H9 (cell line): ENCODE measurements at regions not wholly inside any gene's neighbourhood (a gene's known extent, or its start where the extent isn't known, plus 50 kb on each side); places are given as distances from the start of the nearest gene placed in this dataset.

Source experiments
- DNase-seq: peaks from one replicate; pipeline ENCODE4 v3.0.0-alpha.2; 2017
- H2AFZ ChIP-seq: one replicate; pipeline ENCODE4 v1.6.1; 2013; ENCODE audit warnings: mild to moderate bottlenecking, low read length, control low read depth, moderate library complexity
- H2AK5ac ChIP-seq: 2 replicates; pipeline ENCODE4 v1.6.1; 2013; ENCODE audit warnings: low read length, control low read depth, mixed read lengths; ENCODE audit not compliant: insufficient read length
- H2BK120ac ChIP-seq: one replicate; pipeline ENCODE4 v1.6.1; 2013; ENCODE audit warnings: low read depth, mild to moderate bottlenecking, low read length, control low read depth, inconsistent platforms; ENCODE audit not compliant: poor library complexity, severe bottlenecking
- H2BK12ac ChIP-seq: 2 replicates; pipeline ENCODE4 v1.6.1; 2013; ENCODE audit warnings: low read length, control low read depth, mixed read lengths, low read depth; ENCODE audit not compliant: insufficient read length
- H2BK15ac ChIP-seq: 2 replicates; pipeline ENCODE4 v1.6.1; 2013; ENCODE audit warnings: low read depth, low read length, control low read depth
- H2BK20ac ChIP-seq: one replicate; pipeline ENCODE4 v1.6.1; 2013; ENCODE audit warnings: low read depth, mild to moderate bottlenecking, low read length, control low read depth, inconsistent platforms; ENCODE audit not compliant: poor library complexity, severe bottlenecking
- H2BK5ac ChIP-seq: 2 replicates; pipeline ENCODE4 v1.6.1; 2013; ENCODE audit warnings: low read length, control low read depth, mixed read lengths; ENCODE audit not compliant: insufficient read length
- H3K14ac ChIP-seq: 2 replicates; pipeline ENCODE4 v1.6.1; 2013; ENCODE audit warnings: low read length, control low read depth; ENCODE audit not compliant: insufficient read depth
- H3K18ac ChIP-seq: 2 replicates; pipeline ENCODE4 v1.6.1; 2013; ENCODE audit warnings: low read depth, mild to moderate bottlenecking, mixed read lengths, low read length, control low read depth; ENCODE audit not compliant: insufficient read length
- H3K23ac ChIP-seq: 2 replicates; pipeline ENCODE4 v1.6.1; 2013; ENCODE audit warnings: low read length, control low read depth, mixed read lengths, low read depth; ENCODE audit not compliant: insufficient read length
- H3K23me2 ChIP-seq: 2 replicates; pipeline ENCODE4 v1.6.1; 2013; ENCODE audit warnings: low read depth, mild to moderate bottlenecking, mixed read lengths, low read length, control low read depth; ENCODE audit not compliant: insufficient read length, poor library complexity, severe bottlenecking
- H3K27ac ChIP-seq: 2 replicates; pipeline ENCODE4 v1.5.1; 2013; ENCODE audit warnings: low read length, control low read depth, mixed read lengths, low read depth; ENCODE audit not compliant: insufficient read length
- H3K27me3 ChIP-seq: 2 replicates; pipeline ENCODE4 v1.6.1; 2013; ENCODE audit warnings: low read length, control low read depth, inconsistent platforms; ENCODE audit not compliant: insufficient read depth
- H3K4ac ChIP-seq: 2 replicates; pipeline ENCODE4 v1.6.1; 2013; ENCODE audit warnings: low read depth, mild to moderate bottlenecking, control low read depth, inconsistent platforms, low read length, moderate library complexity
- H3K4me1 ChIP-seq: 2 replicates; pipeline ENCODE4 v1.6.1; 2013; ENCODE audit warnings: low read length, control low read depth, inconsistent platforms; ENCODE audit not compliant: insufficient read depth
- H3K4me2 ChIP-seq: 2 replicates; pipeline ENCODE4 v1.6.1; 2013; ENCODE audit warnings: low read length, control low read depth, mixed read lengths; ENCODE audit not compliant: insufficient read length, insufficient read depth
- H3K56ac ChIP-seq: 2 replicates; pipeline ENCODE4 v1.6.1; 2013; ENCODE audit warnings: low read depth, mild to moderate bottlenecking, mixed read lengths, low read length, control low read depth; ENCODE audit not compliant: insufficient read length
- H3K79me1 ChIP-seq: 2 replicates; pipeline ENCODE4 v1.6.1; 2013; ENCODE audit warnings: low read depth, mild to moderate bottlenecking, moderate library complexity, low read length, control low read depth, inconsistent platforms; ENCODE audit not compliant: insufficient read depth, poor library complexity, severe bottlenecking
- H3K79me2 ChIP-seq: 2 replicates; pipeline ENCODE4 v1.6.1; 2013; ENCODE audit warnings: low read length, control low read depth, inconsistent platforms; ENCODE audit not compliant: insufficient read depth
- H3K9ac ChIP-seq: 2 replicates; pipeline ENCODE4 v1.6.1; 2013; ENCODE audit warnings: low read length, control low read depth, mixed read lengths; ENCODE audit not compliant: insufficient read length; ENCODE audit errors: extremely low read depth
- H3K9me3 ChIP-seq: one replicate; pipeline ENCODE4 v1.6.1; 2013; ENCODE audit warnings: low read depth, low read length, inconsistent platforms; ENCODE audit not compliant: control insufficient read depth
- H3T11ph ChIP-seq: one replicate; pipeline ENCODE4 v1.6.1; 2013; ENCODE audit warnings: mild to moderate bottlenecking, low read length, control low read depth, inconsistent platforms
- H4K20me1 ChIP-seq: one replicate; pipeline ENCODE4 v1.6.1; 2013; ENCODE audit not compliant: control insufficient read depth, insufficient read length, insufficient read depth
- H4K5ac ChIP-seq: 2 replicates; pipeline ENCODE4 v1.6.1; 2013; ENCODE audit warnings: low read depth, mild to moderate bottlenecking, mixed read lengths, low read length, control low read depth; ENCODE audit not compliant: insufficient read length
- H4K8ac ChIP-seq: replicated peaks from 2 replicates; pipeline ENCODE4 v1.6.1; 2013; ENCODE audit warnings: low read length, control low read depth, mixed read lengths, low read depth; ENCODE audit not compliant: insufficient read length
- H4K91ac ChIP-seq: 2 replicates; pipeline ENCODE4 v1.6.1; 2013; ENCODE audit warnings: low read depth, mild to moderate bottlenecking, moderate library complexity, mixed read lengths, low read length, control low read depth; ENCODE audit not compliant: insufficient read length
- H3K27ac Mint-ChIP-seq, 3 experiments: 2 replicates in 2 of 3; 3 replicates in 1 of 3; pipeline ENCODE4 v1.8.0; 2020 to 2021; ENCODE audit warnings: mixed read lengths in 3 of 3, mild to moderate bottlenecking in 1 of 3, moderate library complexity in 1 of 3
- H3K27me3 Mint-ChIP-seq: 2 replicates; pipeline ENCODE4 v1.8.0; 2021; ENCODE audit warnings: low read depth, mild to moderate bottlenecking, moderate library complexity, mixed read lengths
- H3K36me3 Mint-ChIP-seq, 3 experiments: 2 replicates in 2 of 3; 3 replicates in 1 of 3; pipeline ENCODE4 v1.8.0; 2020 to 2021; ENCODE audit warnings: low read depth in 3 of 3, mixed read lengths in 3 of 3; ENCODE audit not compliant: insufficient read depth in 1 of 3
- H3K4me1 Mint-ChIP-seq, 2 experiments: 2 replicates each; pipeline ENCODE4 v1.8.0; 2020; ENCODE audit warnings: mixed read lengths in 2 of 2
- H3K4me3 Mint-ChIP-seq, 2 experiments: 2 replicates in 1 of 2; 3 replicates in 1 of 2; pipeline ENCODE4 v1.8.0; 2020 to 2021; ENCODE audit warnings: mild to moderate bottlenecking in 2 of 2, mixed read lengths in 2 of 2, moderate library complexity in 1 of 2
- H3K9me3 Mint-ChIP-seq, 2 experiments: 2 replicates in 1 of 2; 3 replicates in 1 of 2; pipeline ENCODE4 v1.8.0; 2020; ENCODE audit warnings: mild to moderate bottlenecking in 2 of 2, mixed read lengths in 2 of 2, moderate library complexity in 1 of 2
- WGBS: extraction: QIAGEN DNeasy Blood & Tissue Kit; methylation state at CpG from one replicate; pipeline ENCODE4 v1.1.7; 2013; ENCODE audit warnings: missing lambda C conversion rate, low lambda C conversion rate, mixed read lengths; ENCODE audit not compliant: insufficient read length; ENCODE audit errors: extremely low coverage; 5-methylcytosine and 5-hydroxymethylcytosine counted together
- TF ChIP-seq, protein P1 (sequence below): fragments of 200-600 bp; sonication (generic); conservative IDR thresholded peaks from 3 replicates; pipeline ENCODE4 v1.8.0; 2021; ENCODE audit warnings: antibody characterized with exemption, mild to moderate bottlenecking

DNA sequence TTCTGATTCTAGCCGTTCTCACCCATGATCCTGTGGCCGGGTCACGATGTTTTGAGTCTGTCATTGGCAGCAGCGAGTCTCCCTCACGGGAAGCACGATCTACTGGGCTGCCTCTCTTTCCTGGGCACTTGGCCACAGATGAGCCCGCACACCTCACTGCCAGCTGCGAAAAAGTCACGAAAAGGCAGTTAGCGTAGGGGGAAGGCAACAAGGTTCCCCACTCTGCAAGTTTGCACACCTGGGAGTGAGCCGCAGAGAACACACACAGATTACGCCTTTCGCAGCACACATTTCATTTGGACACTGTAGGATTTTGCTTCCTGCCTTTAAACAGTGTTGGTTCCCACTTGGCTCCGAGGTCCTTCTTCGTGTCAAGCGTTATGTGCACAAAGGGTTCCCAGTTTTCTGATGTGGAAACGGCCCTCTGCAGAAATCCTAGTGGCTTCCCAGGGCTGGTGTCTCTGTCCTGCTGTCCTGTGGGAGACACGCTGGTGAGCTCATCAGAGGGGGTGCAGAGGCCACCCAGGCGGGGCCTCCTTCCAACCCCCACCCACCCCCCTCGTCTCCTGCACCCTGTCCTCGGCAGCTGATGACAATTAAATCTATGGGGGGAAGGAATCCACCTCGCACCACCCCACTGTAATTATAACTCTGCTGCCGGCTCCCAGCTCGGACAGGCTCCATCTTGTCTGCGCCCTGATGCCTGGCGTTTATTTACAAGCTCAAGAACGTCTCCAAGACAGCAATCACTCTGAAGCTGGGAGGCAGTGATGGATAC is 157.3 kb upstream of the SALL3 start:
- no CpG with 5 or more reads among the region's 27 CpGs for WGBS
- no peak overlapping the region for H2AFZ ChIP-seq
- no peak overlapping the region for H3T11ph ChIP-seq
- TF ChIP-seq, protein P1, sequence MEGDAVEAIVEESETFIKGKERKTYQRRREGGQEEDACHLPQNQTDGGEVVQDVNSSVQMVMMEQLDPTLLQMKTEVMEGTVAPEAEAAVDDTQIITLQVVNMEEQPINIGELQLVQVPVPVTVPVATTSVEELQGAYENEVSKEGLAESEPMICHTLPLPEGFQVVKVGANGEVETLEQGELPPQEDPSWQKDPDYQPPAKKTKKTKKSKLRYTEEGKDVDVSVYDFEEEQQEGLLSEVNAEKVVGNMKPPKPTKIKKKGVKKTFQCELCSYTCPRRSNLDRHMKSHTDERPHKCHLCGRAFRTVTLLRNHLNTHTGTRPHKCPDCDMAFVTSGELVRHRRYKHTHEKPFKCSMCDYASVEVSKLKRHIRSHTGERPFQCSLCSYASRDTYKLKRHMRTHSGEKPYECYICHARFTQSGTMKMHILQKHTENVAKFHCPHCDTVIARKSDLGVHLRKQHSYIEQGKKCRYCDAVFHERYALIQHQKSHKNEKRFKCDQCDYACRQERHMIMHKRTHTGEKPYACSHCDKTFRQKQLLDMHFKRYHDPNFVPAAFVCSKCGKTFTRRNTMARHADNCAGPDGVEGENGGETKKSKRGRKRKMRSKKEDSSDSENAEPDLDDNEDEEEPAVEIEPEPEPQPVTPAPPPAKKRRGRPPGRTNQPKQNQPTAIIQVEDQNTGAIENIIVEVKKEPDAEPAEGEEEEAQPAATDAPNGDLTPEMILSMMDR, result no peak
- H3K4me1 ChIP-seq, result no peaks in the 10 kb centered on the region; the same call in 1 of the 2 replicates
- H3K23me2 ChIP-seq, result no peaks in the 10 kb centered on the region
- no peak overlapping the region for H4K8ac ChIP-seq
- H3K79me1 ChIP-seq, result no peaks in the 10 kb centered on the region
- H3K4ac ChIP-seq, result no peak overlapping the region
- no peak overlapping the region for H2BK12ac ChIP-seq
- H3K4me2 ChIP-seq, result no peak overlapping the region
- H3K9me3 Mint-ChIP-seq, result peaks cover 0 to 3% of the 10 kb centered on the region in 2 experiments; a peak in 2 of 5 replicates
- no peaks in the 10 kb centered on the region for H4K20me1 ChIP-seq
- H3K79me2 ChIP-seq, result no peaks in the 10 kb centered on the region
- peaks cover 9% of the 10 kb centered on the region for H3K27me3 Mint-ChIP-seq
- no peak overlapping the region for H3K18ac ChIP-seq
- no peaks in the 10 kb centered on the region for H3K36me3 Mint-ChIP-seq
- H2BK15ac ChIP-seq, result no peak overlapping the region
- H2BK20ac ChIP-seq, result no peak overlapping the region
- H3K9ac ChIP-seq, result no peak overlapping the region
- H3K9me3 ChIP-seq, result no peaks in the 10 kb centered on the region
- H3K27me3 ChIP-seq, result no peaks in the 10 kb centered on the region
- no peak overlapping the region for H3K23ac ChIP-seq
- no peak overlapping the region for H3K14ac ChIP-seq
- H2BK120ac ChIP-seq, result no peak overlapping the region
- no peak for DNase-seq
- H2AK5ac ChIP-seq, result no peak overlapping the region
- H3K4me3 Mint-ChIP-seq, result no peak overlapping the region
- H2BK5ac ChIP-seq, result no peak overlapping the region
- H3K27ac Mint-ChIP-seq, result no peak overlapping the region; a peak in 1 of 7 replicates
- no peak overlapping the region for H4K5ac ChIP-seq
- H3K27ac ChIP-seq, result no peak overlapping the region
- no peak overlapping the region for H3K56ac ChIP-seq
- H4K91ac ChIP-seq, result no peak overlapping the region
- H3K4me1 Mint-ChIP-seq, result peaks cover 16 to 21% of the 10 kb centered on the region in 2 experiments
